ENCODE measurements at regions not wholly inside any gene's neighbourhood (a gene's known extent, or its start where the extent isn't known, plus 50 kb on each side); places are given as distances from the start of the nearest gene placed in this dataset.
"Not testable (repeated sequence)": the region's sequence is repeated elsewhere in the genome, so short reads cannot be mapped to it uniquely, and the experiment has no call there.

- TF ChIP-seq CTCF (IDR thresholded peaks at IDR 0.05), result peak; percentile 15; the same call in 1 of the 2 replicates
- TF ChIP-seq POLR2AphosphoS5 (IDR thresholded peaks at IDR 0.05; ENCODE audit: low read depth, low read length), result not testable (repeated sequence)
Observed at GRCh38 chr2:90021234-90021633, 1329.8 kb downstream of the RPIA start.

Data from Panc1 (cell line).